GM19025 (cell line): ENCODE measurements at regions not wholly inside any gene's neighbourhood (a gene's known extent, or its start where the extent isn't known, plus 50 kb on each side); places are given as distances from the start of the nearest gene placed in this dataset.
A peak's percentile ranks its signal among the peaks of the same experiment; 100 is the strongest.

Experiments
- ATAC-seq: cut with Tn5 transposase; IDR thresholded peaks from one replicate; pipeline ENCODE4 v1.9.1; 2021; ENCODE audit warnings: mild to moderate bottlenecking, low read depth, moderate library complexity; ENCODE audit not compliant: unreplicated experiment

GRCh38 chr5:68550015-68550414, 334.5 kb downstream of the PIK3R1 start:
- no peak for ATAC-seq

GRCh38 chr5:68551436-68551835, 335.9 kb downstream of the PIK3R1 start:
- no peak for ATAC-seq

GRCh38 chr5:68554571-68555279, 339.2 kb downstream of the PIK3R1 start:
- no peak for ATAC-seq

GRCh38 chr5:68555907-68556681, 340.5 kb downstream of the PIK3R1 start:
- no peak for ATAC-seq

GRCh38 chr5:68557162-68557936, 341.8 kb downstream of the PIK3R1 start:
- ATAC-seq, result no peak

GRCh38 chr5:68562308-68562707, 346.8 kb downstream of the PIK3R1 start:
- no peak for ATAC-seq

GRCh38 chr5:68565427-68565826, 349.9 kb downstream of the PIK3R1 start:
- peak; percentile 83 for ATAC-seq

GRCh38 chr5:68576805-68577204, 361.2 kb downstream of the PIK3R1 start:
- ATAC-seq, result no peak

- no peak for ATAC-seq
Observed at GRCh38 chr5:68582284-68582683, 366.7 kb downstream of the PIK3R1 start.

- no peak for ATAC-seq
Observed at GRCh38 chr5:68587171-68587570, 371.6 kb downstream of the PIK3R1 start.

GRCh38 chr5:68591850-68592249, 376.3 kb downstream of the PIK3R1 start:
- ATAC-seq, result no peak

GRCh38 chr5:68592351-68592750, 376.8 kb downstream of the PIK3R1 start:
- no peak for ATAC-seq

GRCh38 chr5:68593211-68593671, 377.7 kb downstream of the PIK3R1 start:
- ATAC-seq, result no peak

- ATAC-seq, result no peak
Observed at GRCh38 chr5:68612972-68613371, 397.4 kb downstream of the PIK3R1 start.

GRCh38 chr5:68618501-68618900, 402.9 kb downstream of the PIK3R1 start:
- ATAC-seq, result no peak

- no peak for ATAC-seq
Observed at GRCh38 chr5:68627001-68627400, 411.4 kb downstream of the PIK3R1 start.

- ATAC-seq, result no peak
Observed at GRCh38 chr5:68628082-68628814, 412.7 kb downstream of the PIK3R1 start.

- no peak for ATAC-seq
Observed at GRCh38 chr5:68630354-68630753, 414.8 kb downstream of the PIK3R1 start.

GRCh38 chr5:68631884-68632283, 416.3 kb downstream of the PIK3R1 start:
- ATAC-seq, result no peak

GRCh38 chr5:68641211-68641610, 425.7 kb downstream of the PIK3R1 start:
- ATAC-seq, result no peak
